GM19328 (cell line): ENCODE measurements at regions not wholly inside any gene's neighbourhood (a gene's known extent, or its start where the extent isn't known, plus 50 kb on each side); places are given as distances from the start of the nearest gene placed in this dataset.
"Not testable (repeated sequence)": the region's sequence is repeated elsewhere in the genome, so short reads cannot be mapped to it uniquely, and the experiment has no call there.

Experiments used
- ATAC-seq: cut with Tn5 transposase; IDR thresholded peaks from one replicate; pipeline ENCODE4 v1.9.1; 2021; ENCODE audit warnings: mild to moderate bottlenecking, moderate library complexity; ENCODE audit not compliant: unreplicated experiment

DNA sequence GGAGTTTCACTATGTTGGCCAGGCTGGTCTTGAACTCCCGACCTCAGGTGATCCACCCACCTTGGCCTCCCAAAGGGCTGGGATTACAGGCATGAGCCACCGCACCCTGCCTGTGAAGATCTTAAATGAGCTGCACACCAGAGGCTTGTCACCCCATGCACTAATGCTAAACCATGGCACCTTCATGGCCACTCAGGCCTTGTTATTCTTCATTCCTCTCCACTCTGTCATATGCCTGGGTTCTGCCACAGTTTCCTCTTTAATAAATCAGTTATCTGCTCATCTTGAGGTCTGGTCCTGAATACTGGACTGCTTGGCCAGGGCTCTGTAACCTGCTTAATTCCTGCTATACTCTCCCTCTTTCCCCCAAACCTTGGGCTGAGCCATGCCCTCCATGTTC is 104.3 kb upstream of the FOXN2 start:
- no peak for ATAC-seq

DNA sequence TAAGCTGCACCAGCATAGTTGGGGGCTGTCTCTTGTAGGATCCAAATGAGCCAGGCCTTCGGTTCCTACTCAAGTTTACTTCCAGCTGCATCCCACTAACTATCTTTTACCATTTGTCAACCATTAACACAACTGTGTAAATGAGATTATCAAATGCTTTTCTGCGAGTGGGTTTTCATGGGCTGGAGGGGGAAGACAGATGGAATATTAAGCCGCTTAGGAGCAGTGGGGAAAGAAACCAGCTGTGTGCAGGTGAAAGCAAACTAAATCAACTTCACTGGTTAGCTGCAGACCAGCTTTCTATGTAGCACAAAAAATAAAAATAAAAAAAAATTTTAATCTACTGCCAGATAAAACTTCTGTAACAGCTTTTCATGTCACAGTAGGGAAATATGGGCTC is 100.8 kb upstream of the FOXN2 start:
- ATAC-seq: no peak

DNA sequence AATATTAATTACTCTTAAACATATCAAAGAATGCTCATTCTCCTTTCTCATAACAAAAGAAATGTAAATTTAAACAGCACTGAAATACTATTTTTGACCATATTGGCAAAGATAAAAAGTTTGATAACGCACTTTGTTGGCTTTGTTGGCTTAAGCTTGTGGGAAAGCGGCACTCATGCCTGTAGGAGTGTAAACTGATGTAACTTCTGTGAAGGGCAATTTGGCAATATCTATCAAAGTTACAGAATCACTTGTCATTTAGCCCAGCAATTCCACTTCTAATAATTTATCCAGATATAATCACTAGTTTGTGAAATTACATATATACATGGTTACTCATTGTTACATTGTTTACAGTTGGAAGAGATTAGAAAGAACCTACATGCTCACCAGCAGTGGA is 96.3 kb upstream of the FOXN2 start:
- no peak for ATAC-seq

DNA sequence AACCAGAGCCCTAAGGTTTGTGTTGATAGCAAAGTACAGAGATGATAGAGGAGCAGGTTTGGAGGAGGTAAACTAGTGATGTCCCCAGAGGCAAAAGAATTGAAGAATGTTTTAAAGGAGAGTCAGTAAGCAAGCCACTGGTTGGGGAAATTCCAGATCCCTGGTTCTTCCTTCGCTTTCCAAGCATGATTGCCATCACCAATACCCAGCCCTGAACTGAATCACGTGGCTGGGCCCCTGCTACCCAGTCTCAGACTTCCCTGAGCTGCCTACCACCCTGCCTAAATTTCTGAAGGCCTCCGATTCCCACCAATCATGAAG is 95.3 kb upstream of the FOXN2 start:
- ATAC-seq: no peak

DNA sequence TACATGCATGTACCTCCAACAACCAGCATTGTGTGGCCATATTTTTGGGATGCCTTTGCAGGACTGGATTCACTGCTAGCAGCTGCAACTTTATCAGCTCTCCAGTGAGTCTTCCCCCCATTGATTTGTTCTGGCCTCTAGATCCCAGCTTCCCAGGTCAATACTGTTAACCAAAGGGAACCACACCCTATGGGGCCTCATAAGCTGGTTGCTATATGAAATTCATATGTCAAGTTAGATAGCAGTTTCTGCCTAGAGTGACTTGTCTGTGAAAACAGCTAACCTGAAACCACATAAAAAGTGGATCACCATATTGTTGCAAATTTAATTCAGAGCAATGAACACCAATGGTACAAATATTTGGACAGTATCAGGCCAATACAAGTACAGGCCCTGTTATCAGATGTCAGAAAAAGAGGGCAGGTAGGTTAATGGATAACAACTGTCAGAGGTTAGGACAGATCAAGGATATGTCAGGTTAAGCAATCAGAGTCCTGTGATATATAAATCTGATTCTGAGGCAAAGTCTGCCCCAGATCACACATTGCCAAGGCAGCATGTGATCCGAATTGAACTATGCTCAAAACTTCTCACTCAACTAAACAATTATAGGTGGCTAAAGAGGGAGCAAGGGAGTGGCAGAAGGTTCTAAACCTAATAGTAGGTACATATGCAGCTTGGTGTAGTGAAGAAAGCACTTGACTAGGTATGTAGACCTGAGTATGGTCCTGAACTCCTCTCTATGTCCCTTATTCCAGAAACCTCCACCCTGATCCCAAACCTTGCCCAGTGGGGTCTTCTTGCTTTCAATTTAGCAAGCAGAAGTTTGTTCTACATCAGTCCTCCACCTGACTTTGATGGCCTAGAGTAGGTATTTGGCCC is 94.7 kb upstream of the FOXN2 start:
- ATAC-seq: no peak

DNA sequence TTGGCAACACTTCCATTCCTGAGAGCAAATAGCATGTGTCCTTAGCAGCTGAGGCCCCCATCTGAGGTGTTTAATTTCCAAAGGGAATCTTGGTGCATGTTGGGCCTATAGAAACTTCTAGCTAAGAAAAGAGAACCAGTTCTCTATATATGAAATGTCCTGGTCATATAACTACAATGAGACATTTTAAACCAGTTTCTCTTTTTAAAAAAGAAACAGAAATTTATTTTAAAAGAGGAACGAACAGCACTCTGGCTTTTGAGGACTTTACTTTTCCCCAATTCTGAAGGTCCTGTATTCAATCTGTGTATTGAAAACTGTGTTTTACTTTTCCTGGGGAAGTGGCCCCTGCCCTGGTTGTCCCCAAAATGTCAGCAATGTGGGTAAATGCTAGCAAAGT is 94.0 kb upstream of the FOXN2 start:
- no peak for ATAC-seq

DNA sequence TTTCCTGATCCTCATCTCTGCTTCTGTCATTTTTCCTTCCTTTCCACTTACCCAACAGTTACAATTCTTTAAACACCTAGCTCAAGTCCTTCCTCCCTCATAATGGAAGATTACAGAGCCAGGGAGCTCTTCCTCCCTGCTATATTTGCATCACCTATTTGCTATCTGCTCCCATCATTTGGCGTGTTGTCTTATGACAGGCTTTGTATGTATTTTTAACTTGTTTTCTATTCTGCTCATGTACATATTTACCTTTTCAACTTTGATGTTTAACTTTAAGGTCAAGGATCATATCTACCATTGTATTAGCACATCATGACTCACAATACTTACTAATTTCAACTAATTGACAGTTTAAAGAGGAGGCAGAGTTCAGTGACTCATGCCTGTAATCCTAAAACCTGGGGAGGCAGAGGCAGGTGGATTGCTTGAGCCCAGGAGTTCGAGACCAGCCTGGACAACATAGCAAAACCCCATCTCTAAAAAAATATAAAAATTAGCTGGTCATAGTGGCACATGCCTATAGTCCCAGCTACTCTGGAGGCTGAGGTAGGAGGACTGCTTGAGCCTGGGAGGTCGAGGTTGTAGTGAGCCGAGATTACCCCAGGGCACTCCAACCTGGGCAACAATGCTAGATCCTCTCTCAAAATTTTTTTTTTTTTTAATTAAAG is 92.5 kb upstream of the FOXN2 start:
- no peak for ATAC-seq

DNA sequence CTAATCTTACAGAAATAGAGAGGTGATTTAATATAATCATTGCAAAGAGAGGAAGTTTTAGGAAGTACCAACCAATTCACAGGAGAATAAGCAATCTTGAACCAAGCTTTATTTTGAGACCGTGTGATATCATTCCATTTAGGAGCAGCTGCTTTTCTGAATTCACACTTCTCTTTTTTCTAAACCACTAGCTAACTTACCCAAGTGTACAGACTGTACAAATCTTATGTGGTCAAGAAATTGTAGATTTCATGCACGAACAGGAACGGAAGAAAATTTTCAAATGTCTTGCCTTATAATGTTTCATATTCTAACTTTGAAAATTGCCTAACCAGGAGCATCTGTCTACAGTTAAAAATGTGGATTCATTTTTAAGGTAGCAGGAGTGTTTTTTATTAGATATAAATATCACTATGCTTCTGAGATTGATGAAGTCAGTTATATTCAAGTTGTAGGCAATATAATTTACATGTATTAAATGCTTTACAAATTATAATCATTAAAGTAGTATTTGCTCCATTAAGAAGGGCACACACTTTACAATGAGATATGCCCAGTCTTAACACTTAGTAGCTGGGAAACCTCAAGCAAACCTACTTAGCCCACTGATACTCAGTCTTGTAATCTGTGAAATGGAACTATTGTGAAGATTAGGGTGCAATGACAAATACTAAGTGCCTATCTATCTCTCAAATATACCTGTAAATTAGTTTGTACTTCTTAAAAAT is 86.7 kb upstream of the FOXN2 start:
- ATAC-seq: peak; percentile 70

DNA sequence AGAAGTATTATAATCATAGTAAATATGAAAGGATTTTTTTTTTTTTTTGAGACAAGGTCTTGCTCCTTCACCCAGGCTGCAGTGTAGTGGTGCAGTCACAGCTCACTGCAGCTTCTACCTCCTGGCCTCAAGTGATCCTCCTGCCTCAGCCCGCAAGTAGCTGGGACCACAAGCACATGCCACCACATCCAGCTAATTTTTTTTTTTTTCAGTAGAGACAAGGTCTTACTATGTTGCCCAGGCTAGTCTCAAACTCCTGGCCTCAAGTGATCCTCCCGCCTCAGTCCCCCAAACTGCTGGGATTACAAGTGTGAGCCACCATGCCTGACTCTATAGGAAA is 86.2 kb upstream of the FOXN2 start:
- ATAC-seq: peak; percentile 31

DNA sequence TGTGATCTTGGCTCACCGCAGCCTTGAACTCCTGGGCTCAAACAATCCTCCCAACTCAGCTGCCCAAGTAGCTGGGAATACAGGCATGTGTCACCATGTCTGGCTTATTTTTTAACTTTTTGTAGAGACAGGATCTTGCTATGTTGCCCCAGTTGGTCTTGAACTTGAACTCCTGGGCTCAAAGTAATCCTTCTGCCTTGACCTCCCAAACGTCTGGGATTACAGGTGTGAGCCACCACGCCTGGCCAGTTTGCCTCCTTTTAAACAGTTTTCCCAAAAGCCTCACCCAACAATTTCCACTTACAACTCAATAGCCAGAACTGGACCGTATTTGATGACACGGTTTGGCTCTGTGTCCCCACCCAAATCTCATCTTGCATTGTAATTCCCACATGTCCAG is 85.4 kb upstream of the FOXN2 start:
- ATAC-seq: no peak

DNA sequence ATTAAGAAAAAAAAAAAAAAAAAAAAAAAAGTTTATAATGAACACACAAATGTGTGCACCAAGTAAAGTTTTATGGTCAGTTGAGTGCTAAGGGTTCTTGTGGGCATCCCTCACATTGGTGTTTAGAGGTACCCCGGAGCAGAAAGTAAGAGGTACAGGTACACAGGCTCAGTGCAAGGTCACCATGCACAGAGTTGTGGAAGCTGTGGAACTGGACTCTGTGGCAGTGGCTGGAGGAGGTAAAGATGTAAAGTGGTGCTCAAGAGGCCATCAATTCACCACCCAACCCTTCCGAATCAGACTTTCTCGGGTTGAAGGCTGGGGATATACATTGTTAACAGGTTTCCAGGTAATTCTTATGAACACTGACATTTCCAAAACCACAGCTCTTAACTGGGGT is 83.6 kb upstream of the FOXN2 start:
- ATAC-seq: no peak

DNA sequence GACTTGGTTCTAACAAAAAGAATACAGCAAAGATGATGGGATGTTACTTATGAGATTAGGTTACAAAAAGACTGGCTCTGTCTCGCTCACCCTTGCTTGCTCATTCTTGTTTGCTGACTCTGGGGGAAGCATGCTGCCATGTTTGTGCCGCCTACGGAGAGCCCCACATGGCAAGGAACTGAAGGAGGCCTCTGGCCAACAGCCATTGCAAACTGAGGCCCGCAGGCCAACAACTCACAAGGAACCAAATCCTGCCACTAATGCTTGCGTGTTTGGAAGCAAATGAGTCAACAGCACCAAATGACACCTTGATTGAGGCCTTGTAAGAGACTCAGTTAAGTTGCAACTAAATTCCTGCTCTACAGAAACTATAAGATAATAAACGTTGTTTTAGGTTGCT is 82.1 kb upstream of the FOXN2 start:
- no peak for ATAC-seq

DNA sequence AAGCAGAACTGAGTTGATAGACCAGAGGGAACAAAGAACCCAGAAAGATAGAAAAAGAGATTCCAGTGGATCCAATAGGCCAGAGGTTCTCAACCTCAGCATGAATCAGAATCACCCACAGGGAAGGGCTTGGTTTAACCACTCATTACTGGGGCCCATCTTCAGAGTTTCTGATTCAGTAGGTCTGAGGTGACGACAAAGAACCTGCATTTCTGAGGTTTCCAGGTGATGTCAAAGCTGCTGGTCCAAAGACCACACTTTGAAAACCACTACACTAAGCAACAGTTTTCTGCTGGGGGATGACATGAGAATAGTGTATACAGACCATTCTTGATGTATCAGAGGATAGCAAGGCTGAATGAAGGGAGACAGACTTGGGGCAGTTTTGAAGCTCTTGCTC is 81.5 kb upstream of the FOXN2 start:
- ATAC-seq: no peak

DNA sequence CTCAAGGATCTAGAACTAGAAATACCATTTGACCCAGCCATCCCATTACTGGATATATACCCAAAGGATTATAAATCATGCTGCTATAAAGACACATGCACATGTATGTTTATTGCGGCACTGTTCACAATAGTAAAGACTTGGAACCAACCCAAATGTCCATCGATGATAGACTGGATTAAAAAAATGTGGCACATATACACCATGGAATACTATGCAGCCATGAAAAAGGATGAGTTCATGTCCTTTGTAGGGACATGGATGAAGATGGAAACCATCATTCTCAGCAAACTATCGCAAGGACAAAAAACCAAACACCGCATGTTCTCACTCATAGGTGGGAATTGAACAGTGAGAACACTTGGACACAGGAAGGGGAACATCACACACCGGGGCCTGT is 80.7 kb upstream of the FOXN2 start:
- ATAC-seq: not testable (repeated sequence)

DNA sequence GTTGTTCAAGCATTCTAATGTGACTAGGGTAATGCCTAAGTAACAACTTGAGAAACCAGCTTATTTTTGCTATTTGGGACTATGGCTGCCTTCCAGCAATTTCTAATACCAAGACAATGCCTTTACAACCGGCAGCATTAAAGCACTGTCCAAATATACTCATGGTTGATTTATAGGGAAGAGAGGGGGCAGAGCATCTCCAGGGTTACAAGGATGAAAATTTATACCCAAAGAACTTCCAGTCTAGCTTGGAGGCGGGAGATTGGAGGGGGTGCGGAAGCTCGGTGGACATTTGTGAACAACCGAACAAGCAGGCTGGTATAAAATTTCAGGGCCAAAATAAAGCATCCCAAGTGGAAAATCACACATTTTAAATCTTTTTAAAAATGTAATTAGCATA is 79.4 kb upstream of the FOXN2 start:
- ATAC-seq: no peak

DNA sequence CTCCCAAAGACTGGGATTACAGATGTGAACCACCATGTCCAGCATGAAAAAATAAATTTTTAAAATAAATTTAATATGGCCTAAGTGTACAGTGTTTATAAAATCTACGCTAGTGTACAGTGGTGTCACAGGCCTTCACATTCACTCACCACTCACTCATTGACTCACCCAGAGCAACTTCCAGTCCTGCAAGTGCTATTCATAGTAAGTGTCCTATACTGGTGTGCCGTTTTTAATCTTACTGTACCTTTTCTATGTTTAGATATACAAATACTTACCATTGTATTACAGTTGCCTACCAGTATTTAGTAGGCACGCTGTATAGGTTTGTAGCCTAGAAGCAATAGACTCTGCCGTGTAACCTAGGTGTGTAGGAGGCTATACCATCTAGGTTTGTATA is 76.1 kb upstream of the FOXN2 start:
- no peak for ATAC-seq

DNA sequence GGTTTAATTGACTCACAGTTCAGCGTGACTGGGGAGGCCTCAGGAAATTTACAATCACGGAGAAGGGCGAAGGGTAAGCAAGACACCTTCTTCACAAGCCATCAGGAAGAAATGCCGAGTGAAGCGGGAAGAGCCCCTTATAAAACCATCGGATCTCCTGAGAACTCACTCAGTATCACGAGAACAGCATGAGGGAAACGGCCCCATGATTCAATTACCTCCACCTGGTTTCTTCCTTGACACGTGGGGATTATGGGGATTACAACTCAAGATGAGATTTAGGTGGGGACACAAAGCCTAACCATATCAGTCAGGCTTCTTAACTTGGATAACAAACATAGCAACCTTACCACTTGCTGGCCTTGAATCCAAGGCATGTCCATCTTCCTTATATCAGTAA is 73.6 kb upstream of the FOXN2 start:
- no peak for ATAC-seq

DNA sequence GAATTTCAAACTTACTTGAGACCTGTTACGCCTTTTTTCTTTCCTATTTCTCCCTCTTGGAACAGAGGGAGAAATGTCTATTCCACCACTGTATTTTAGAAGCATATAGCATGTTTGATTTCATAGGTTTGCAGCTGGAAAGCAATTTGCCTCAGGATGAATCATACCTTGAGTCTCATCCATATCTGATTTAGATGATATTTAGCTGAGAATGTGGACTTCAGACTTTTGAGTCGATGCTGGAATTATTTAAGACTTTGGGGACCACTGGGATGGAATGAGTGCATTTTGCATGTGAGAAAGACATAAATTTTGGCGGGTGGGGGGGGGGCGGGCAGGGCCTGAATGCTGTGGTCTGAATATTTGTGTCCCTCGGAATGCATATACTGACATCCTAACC is 67.3 kb upstream of the FOXN2 start:
- ATAC-seq: no peak

DNA sequence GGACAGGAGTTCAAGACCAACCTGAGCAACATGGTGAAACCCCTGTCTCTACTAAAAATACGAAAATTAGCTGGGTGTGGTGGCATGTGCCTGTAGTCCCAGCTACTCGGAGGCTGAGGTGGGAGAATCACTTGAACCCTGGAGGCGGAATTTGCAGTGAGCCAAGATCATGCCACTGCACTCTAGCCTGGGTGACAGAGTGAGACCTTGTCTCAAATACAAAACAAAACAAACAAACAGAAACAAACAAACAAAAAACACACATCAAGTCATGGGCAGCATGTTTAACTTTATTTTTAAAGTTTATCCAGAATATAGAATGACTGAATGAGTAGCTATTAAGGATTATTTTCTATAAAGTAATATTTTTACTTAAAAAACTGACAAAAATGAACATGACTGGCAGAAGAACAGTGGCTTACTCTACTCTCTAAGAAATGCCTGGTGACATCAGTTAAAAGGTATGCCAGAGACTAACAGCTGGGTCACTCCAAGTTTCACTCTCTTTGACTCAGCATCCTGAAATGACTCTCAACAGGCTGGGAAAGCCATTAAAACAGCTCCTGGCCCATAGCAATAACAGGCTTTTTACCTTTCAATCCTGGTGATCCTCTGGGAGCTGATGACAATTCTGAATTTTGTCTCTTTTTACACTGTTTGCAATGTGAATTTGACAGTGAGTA is 66.1 kb upstream of the FOXN2 start:
- ATAC-seq: peak; percentile 70

DNA sequence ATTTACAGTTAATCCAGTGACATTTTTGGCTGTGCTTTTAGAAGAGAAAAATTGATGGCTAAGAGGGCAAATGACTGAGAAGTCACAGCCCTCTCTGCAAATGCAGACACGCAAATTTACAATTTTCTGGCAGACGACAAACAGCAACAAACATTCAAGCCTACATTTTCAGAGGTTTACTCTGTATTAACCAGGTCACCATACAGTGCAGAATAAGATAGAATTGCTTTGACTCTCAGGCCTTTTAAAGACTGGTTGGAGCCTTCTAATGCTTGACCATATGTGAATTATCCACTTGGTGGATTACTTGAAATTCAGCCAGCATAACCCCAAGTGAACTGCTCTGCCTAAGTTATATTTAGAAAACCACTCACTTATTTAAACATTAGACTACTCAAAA is 65.5 kb upstream of the FOXN2 start:
- no peak for ATAC-seq

DNA sequence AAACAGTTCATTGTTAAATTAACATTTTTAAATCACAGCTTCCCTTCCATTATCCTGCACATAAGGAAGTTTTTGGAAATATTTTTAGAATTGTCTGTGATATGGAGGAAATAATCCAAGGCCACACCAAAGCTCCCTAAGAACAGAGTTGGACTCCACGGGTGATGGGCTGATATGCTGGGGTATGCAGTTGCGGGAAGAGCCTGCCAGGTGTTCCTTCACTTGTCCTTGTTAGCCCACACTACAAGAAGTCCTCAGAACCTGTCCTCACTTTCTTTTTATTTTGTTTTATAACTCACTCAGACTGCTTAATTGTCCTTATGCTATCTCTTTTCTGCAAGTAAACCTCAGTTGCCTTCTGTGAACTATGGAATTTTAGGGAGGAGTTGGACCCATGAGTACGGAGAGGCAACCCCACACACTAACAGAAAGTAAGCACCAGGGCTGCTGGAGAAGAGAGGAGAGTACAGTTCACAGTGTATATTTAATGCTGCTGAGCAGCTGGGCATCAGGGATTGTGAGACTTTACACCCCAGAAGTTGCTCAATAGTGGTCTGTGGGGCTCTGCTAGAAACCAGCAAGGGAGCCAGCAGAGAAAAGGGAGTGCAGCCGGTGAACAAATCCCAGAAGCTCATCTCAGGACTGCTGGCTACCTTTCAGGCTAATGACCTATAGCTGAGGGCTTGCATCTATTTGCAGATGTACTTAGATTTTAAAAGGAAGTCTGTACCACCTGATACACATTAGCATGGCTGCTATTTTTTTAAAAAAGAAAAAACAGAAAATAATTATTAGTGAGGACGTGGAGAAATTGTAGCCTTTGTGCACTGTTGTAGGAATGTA is 64.6 kb upstream of the FOXN2 start:
- no peak for ATAC-seq
